Thyroid gland (tissue), 4 donors: ENCODE measurements at regions not wholly inside any gene's neighbourhood (a gene's known extent, or its start where the extent isn't known, plus 50 kb on each side); places are given as distances from the start of the nearest gene placed in this dataset.

Experiments
- DNase-seq, 2 donors: peaks; one replicate each; pipeline ENCODE4 v3.0.0-alpha.2; 2019
- H3K27ac ChIP-seq, 3 donors: fragments of 200-600 bp; sonication (generic); 1 replicate in 2 of 3; 2 replicates in 1 of 3; pipeline ENCODE4 v1.5.1; 2016 to 2019; ENCODE audit warnings: mild to moderate bottlenecking in 1 of 3, moderate library complexity in 1 of 3
- H3K27me3 ChIP-seq: fragments of 200-600 bp; sonication (generic); one replicate; pipeline ENCODE4 v1.5.1; 2019
- H3K36me3 ChIP-seq, 2 donors: fragments of 200-600 bp; sonication (generic); one replicate each; pipeline ENCODE4 v1.5.1; 2016 to 2019
- H3K4me1 ChIP-seq, 2 donors: fragments of 200-600 bp; sonication (generic); one replicate each; pipeline ENCODE4 v1.5.1; 2017 to 2019
- H3K4me3 ChIP-seq, 3 donors: fragments of 200-600 bp; sonication (generic); replicated peaks in 1 of 3; 1 replicate in 2 of 3; 2 replicates in 1 of 3; pipeline ENCODE4 v1.5.1; 2016; ENCODE audit warnings: mild to moderate bottlenecking in 1 of 3
- H3K9me3 ChIP-seq: fragments of 200-600 bp; sonication (generic); one replicate; pipeline ENCODE4 v1.5.1; 2017
- POLR2A ChIP-seq, 2 donors: fragments of 450-650 bp; IDR thresholded peaks; one replicate each; pipeline ENCODE4 v1.6.1; 2017; ENCODE audit warnings: antibody characterized with exemption in 2 of 2, mild to moderate bottlenecking in 2 of 2, moderate library complexity in 1 of 2
- WGBS, 2 donors: methylation state at CpG; one replicate each; pipeline ENCODE4 v1.1.5; 2017; 5-methylcytosine and 5-hydroxymethylcytosine counted together
- intact Hi-C: fragments of 100-400 bp; cut with DNase I; formaldehyde crosslinking; loops from one replicate; pipeline ENCODE4 v1.15.1; 2023
- TF ChIP-seq, protein P1 (sequence below), 6 experiments: fragments of 200-600 bp in 3 of 6; fragments of 450-650 bp in 3 of 6; sonication (generic) in 3 of 6; IDR thresholded peaks; one replicate each; pipeline ENCODE4 v1.5.1; 2016 to 2019; ENCODE audit warnings: antibody characterized with exemption in 6 of 6, mild to moderate bottlenecking in 2 of 6, inconsistent platforms in 1 of 6, moderate library complexity in 1 of 6

DNA sequence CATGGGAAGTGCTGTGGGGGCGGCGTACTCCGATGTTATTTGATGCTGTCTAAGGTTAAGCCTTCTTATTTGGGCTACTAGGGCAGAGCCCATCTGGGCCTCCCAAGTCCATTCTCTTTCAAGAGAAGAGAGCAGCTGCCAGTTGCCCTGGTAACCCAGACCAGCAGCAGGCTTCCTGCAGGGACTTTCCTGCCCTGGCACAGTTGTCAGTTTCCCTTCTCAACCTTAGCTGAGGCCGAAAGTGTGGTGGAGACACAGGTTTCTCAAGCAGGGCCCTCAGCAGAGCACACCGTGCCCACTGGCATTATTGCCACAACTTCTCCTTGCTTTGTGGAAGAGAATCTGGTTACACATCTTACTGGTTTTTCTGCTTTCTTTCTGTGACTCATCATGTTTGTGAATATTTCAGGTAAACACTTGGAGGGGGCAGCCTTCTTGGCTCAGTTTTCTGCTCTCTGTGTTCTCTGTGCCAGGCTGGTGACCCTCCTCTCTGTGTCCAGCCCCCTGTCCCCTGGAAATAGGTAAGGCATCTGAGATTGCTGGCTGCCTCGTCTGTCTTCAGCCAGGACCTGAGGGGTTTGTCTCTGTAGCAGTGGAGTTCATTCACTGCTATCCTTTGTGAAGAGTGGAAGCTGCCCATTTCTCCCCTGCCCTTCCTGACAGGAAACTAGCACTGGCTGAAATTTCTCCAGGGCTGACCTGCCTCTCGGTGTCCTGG, 111.0 kb downstream of the B3GNT2 start:
- Histone ChIP-seq H3K4me1 (peaks cover 16 to 45% of the 10 kb centered on the region in 2 donors), H3K36me3 (no peaks in the 10 kb centered on the region), H3K9me3 (no peaks in the 10 kb centered on the region), H3K4me3 (no peak overlapping the region), H3K27ac (peak overlapping the region; percentile 55 to 93 (median 85)), H3K27me3 (no peaks in the 10 kb centered on the region)
- intact Hi-C loops, result no loop called here
- DNase-seq, result peak; percentile 68 to 80
- TF ChIP-seq POLR2A (IDR thresholded peaks at IDR 0.05), result no peak
- TF ChIP-seq, protein P1, sequence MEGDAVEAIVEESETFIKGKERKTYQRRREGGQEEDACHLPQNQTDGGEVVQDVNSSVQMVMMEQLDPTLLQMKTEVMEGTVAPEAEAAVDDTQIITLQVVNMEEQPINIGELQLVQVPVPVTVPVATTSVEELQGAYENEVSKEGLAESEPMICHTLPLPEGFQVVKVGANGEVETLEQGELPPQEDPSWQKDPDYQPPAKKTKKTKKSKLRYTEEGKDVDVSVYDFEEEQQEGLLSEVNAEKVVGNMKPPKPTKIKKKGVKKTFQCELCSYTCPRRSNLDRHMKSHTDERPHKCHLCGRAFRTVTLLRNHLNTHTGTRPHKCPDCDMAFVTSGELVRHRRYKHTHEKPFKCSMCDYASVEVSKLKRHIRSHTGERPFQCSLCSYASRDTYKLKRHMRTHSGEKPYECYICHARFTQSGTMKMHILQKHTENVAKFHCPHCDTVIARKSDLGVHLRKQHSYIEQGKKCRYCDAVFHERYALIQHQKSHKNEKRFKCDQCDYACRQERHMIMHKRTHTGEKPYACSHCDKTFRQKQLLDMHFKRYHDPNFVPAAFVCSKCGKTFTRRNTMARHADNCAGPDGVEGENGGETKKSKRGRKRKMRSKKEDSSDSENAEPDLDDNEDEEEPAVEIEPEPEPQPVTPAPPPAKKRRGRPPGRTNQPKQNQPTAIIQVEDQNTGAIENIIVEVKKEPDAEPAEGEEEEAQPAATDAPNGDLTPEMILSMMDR (IDR thresholded peaks at IDR 0.05), result no peak
- WGBS, 2 donors, result 46 to 51% methylated on average over 7 of the region's 7 CpGs

DNA sequence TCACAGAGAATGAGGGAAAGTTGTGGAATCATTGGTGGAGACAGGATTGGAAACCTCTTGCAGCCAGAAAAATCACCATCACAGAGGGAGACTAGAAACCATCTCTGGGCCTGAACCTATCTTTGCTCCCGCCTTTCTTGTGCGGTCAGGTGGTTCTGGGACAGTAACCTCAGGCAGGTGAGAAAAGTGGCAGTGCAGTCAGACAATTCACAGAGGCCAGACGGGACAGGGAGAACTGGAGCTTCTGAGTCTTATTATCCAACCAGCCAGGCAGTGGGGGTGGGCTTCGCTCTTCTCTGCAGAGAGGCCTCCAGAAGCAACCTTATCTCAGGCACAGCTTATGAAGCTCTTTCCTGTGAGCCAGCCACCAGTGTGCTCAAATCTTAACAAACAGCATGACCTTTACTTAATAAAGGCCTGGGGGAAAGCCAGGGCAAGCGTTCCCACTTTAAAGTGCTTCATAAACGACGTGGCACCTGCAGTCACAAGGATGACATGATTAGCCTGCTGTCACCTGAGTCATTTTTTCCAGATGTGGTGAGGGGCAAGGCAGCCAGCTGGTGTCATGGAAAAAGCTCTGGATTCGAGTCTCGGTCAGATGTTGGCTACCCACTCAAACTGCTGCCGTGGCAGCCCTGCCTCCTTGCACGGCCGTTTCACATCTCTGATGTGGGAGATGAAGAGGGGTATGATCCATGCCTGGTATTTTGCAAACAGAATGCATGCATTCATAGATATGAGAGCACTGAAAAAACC, 109.7 kb downstream of the B3GNT2 start:
- no peaks in the 10 kb centered on the region for H3K36me3 ChIP-seq
- DNase-seq, result peak in 1 of 2 donors; percentile 42
- no peaks in the 10 kb centered on the region for H3K9me3 ChIP-seq
- H3K27ac ChIP-seq, result peak overlapping the region in 1 of 3 donors; percentile 1
- intact Hi-C loops, result no loop called here
- WGBS, 2 donors, result 78 to 83% methylated on average over 12 of the region's 12 CpGs
- H3K27me3 ChIP-seq, result no peaks in the 10 kb centered on the region
- no peak overlapping the region for H3K4me3 ChIP-seq
- TF ChIP-seq, protein P1 (IDR thresholded peaks at IDR 0.05), result no peak
- TF ChIP-seq POLR2A (IDR thresholded peaks at IDR 0.05), result no peak
- H3K4me1 ChIP-seq, result peaks cover 16 to 45% of the 10 kb centered on the region in 2 donors

DNA sequence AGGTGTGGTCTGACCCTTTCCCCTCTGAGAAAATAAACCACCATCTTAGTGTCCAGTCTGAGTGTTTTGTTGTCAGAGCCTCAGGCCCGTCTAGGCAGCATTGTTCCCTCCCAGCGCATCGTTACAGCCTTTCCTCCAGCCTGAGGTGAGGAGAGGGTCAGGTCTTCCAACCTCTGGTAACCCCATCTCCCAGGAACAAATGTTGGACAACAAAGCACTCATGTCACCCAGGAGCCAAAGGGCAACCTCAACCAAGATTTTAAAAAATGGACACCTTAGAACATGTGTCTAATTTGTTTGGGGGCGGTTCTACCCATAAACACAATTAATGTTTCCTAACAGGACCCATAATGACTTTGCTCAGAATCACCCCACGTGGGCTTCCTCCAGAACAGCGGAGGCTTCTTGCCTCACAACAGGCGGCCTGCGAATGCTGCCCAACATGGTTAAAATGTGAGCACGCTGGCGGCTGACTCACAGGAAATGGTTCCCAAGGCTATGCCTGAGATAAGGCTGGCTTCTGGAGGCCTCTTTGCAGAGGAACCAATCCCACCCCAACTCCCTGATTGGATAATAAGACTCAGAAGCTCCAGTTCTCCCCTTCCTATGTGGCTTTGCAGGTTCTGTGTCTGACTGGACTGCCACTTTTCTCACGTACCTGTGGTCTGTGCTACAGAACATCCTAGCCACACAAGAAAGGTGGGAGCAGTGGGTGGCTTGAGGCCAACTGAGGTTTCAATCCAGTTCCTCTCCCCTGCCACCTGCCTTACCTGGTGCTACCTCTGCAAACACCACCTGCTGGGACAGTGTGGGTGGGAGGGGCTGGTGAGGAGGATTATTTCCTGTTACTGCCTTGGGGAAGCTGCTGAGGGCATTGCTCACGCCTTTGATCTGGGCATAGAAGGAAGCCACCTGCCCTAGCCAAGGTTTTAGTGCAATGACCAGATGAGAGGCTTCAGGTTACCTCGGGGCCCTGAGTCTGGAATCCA, 108.8 kb downstream of the B3GNT2 start:
- peak in 1 of 2 donors; percentile 14 for DNase-seq

GRCh38 chr2:62303788-62304187, 107.9 kb downstream of the B3GNT2 start:
- no peak overlapping the region for H3K4me3 ChIP-seq
- 89% methylated on average over 3 of the region's 3 CpGs for WGBS, 2 donors
- intact Hi-C loops, result no loop called here

More for the DNA sequence above, 108.8 kb downstream of the B3GNT2 start:
- TF ChIP-seq POLR2A (IDR thresholded peaks at IDR 0.05), result no peak
- TF ChIP-seq, protein P1 (IDR thresholded peaks at IDR 0.05), result no peak
- H3K36me3 ChIP-seq, result no peaks in the 10 kb centered on the region
- intact Hi-C loops, result no loop called here
- peaks cover 16 to 45% of the 10 kb centered on the region in 2 donors for H3K4me1 ChIP-seq
- H3K27ac ChIP-seq, result peak overlapping the region in 2 of 3 donors; percentile 13 to 38
- no peaks in the 10 kb centered on the region for H3K9me3 ChIP-seq
- WGBS, 2 donors, result 84 to 86% methylated on average over 13 of the region's 13 CpGs
- no peak overlapping the region for H3K4me3 ChIP-seq
- no peaks in the 10 kb centered on the region for H3K27me3 ChIP-seq

More at GRCh38 chr2:62303788-62304187, 107.9 kb downstream of the B3GNT2 start:
- H3K36me3 ChIP-seq, result no peaks in the 10 kb centered on the region
- no peak for DNase-seq
- H3K27me3 ChIP-seq, result no peaks in the 10 kb centered on the region
- peaks cover 16 to 37% of the 10 kb centered on the region in 2 donors for H3K4me1 ChIP-seq
- no peaks in the 10 kb centered on the region for H3K9me3 ChIP-seq
- no peak for TF ChIP-seq POLR2A (IDR thresholded peaks at IDR 0.05)
- TF ChIP-seq, protein P1 (IDR thresholded peaks at IDR 0.05), result no peak
- H3K27ac ChIP-seq, result no peak overlapping the region
